HG02885 (cell line): ENCODE measurements at regions not wholly inside any gene's neighbourhood (a gene's known extent, or its start where the extent isn't known, plus 50 kb on each side); places are given as distances from the start of the nearest gene placed in this dataset.

Experiments
- ATAC-seq: cut with Tn5 transposase; IDR thresholded peaks from one replicate; pipeline ENCODE4 v1.9.1; 2021; ENCODE audit warnings: mild to moderate bottlenecking; ENCODE audit not compliant: unreplicated experiment, poor library complexity

GRCh38 chr1:55554611-55555010 is 339.4 kb upstream of the USP24 start:
- no peak for ATAC-seq

GRCh38 chr1:55552636-55553035 is 337.5 kb upstream of the USP24 start:
- no peak for ATAC-seq

- ATAC-seq = no peak
Measured at GRCh38 chr1:55547405-55547804, 332.2 kb upstream of the USP24 start.

- no peak for ATAC-seq
Measured at GRCh38 chr1:55546553-55546952, 331.4 kb upstream of the USP24 start.

- no peak for ATAC-seq
Measured at GRCh38 chr1:55544826-55545225, 329.7 kb upstream of the USP24 start.

GRCh38 chr1:55542901-55543504 is 327.8 kb upstream of the USP24 start:
- ATAC-seq = no peak

- no peak for ATAC-seq
Measured at GRCh38 chr1:55541296-55541695, 326.1 kb upstream of the USP24 start.

- no peak for ATAC-seq
Measured at GRCh38 chr1:55539652-55540512, 324.7 kb upstream of the USP24 start.

GRCh38 chr1:55538428-55538827 is 323.3 kb upstream of the USP24 start:
- no peak for ATAC-seq

GRCh38 chr1:55536545-55536865 is 321.3 kb upstream of the USP24 start:
- no peak for ATAC-seq

- ATAC-seq = no peak
Measured at GRCh38 chr1:55535724-55536544, 320.8 kb upstream of the USP24 start.

- no peak for ATAC-seq
Measured at GRCh38 chr1:55534565-55535121, 319.5 kb upstream of the USP24 start.

- ATAC-seq = no peak
Measured at GRCh38 chr1:55531644-55532043, 316.5 kb upstream of the USP24 start.

- no peak for ATAC-seq
Measured at GRCh38 chr1:55530749-55531478, 315.8 kb upstream of the USP24 start.

- no peak for ATAC-seq
Measured at GRCh38 chr1:55529017-55529416, 313.9 kb upstream of the USP24 start.

GRCh38 chr1:55527831-55528230 is 312.7 kb upstream of the USP24 start:
- ATAC-seq = no peak

- no peak for ATAC-seq
Measured at GRCh38 chr1:55526716-55527115, 311.6 kb upstream of the USP24 start.

- ATAC-seq = no peak
Measured at GRCh38 chr1:55524006-55524405, 308.8 kb upstream of the USP24 start.

GRCh38 chr1:55522982-55523381 is 307.8 kb upstream of the USP24 start:
- ATAC-seq = no peak

- no peak for ATAC-seq
Measured at GRCh38 chr1:55522353-55522903, 307.3 kb upstream of the USP24 start.
